ENCODE measurements at regions not wholly inside any gene's neighbourhood (a gene's known extent, or its start where the extent isn't known, plus 50 kb on each side); places are given as distances from the start of the nearest gene placed in this dataset.

DNA sequence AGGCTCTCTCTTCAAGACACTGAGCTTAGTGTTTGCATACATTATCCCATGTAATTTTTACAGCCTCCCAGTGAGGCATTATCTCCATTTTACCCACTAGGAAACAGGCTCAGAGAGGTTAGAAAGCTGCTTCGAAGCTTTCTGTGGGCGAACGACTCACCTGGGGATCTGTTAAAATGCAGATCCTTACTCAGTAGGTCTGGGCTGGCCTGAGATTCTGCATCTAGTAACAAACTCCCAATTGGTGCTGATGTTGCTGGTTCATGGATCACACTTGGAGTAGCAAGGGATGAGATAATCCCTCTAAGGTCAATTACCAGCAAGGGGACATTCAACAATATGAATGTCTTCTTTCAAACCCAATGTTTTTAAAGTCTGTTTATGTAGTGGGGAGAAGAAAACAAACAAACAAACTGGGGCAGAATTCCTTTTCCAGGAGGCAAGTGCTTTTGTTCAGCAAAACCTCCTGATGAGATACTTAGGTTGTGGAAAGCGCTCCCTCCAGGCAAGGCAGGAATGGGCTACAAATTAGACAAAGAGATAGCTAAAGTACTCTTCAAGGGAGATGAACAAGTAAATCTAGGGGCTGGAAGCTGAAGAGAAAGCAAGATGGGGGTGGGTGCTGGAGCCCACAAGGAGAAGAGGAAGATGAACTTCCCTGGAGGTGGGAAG lies 311.9 kb downstream of the SHQ1 start:
- TF ChIP-seq, protein P1, sequence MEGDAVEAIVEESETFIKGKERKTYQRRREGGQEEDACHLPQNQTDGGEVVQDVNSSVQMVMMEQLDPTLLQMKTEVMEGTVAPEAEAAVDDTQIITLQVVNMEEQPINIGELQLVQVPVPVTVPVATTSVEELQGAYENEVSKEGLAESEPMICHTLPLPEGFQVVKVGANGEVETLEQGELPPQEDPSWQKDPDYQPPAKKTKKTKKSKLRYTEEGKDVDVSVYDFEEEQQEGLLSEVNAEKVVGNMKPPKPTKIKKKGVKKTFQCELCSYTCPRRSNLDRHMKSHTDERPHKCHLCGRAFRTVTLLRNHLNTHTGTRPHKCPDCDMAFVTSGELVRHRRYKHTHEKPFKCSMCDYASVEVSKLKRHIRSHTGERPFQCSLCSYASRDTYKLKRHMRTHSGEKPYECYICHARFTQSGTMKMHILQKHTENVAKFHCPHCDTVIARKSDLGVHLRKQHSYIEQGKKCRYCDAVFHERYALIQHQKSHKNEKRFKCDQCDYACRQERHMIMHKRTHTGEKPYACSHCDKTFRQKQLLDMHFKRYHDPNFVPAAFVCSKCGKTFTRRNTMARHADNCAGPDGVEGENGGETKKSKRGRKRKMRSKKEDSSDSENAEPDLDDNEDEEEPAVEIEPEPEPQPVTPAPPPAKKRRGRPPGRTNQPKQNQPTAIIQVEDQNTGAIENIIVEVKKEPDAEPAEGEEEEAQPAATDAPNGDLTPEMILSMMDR (conservative IDR thresholded peaks at IDR 0.05; ENCODE audit: low read depth in 2 of 2) = no peak
- no peak for TF ChIP-seq EZH2 (IDR thresholded peaks at IDR 0.05; ENCODE audit: low read depth, unreplicated experiment)
- TF ChIP-seq CREB1 (CRISPR knock-in tag; IDR thresholded peaks at IDR 0.05; ENCODE audit: low read depth) = no peak
- TF ChIP-seq EZH2phosphoT487 (IDR thresholded peaks at IDR 0.05; ENCODE audit: unreplicated experiment) = no peak
- no peak for TF ChIP-seq REST (IDR thresholded peaks at IDR 0.05; ENCODE audit: unreplicated experiment)
- TF ChIP-seq ZNF114 (CRISPR knock-in tag; IDR thresholded peaks at IDR 0.05) = no peak
- TF ChIP-seq POLR2AphosphoS5 (IDR thresholded peaks at IDR 0.05; ENCODE audit: low read depth) = no peak
- TF ChIP-seq ZNF331 (CRISPR knock-in tag; IDR thresholded peaks at IDR 0.05; ENCODE audit: low read depth) = no peak
- no peak for TF ChIP-seq JUNB (IDR thresholded peaks at IDR 0.05; ENCODE audit: unreplicated experiment)
- TF ChIP-seq NANOG (IDR thresholded peaks at IDR 0.05; ENCODE audit: borderline replicate concordance) = no peak
- TF ChIP-seq, protein P2, sequence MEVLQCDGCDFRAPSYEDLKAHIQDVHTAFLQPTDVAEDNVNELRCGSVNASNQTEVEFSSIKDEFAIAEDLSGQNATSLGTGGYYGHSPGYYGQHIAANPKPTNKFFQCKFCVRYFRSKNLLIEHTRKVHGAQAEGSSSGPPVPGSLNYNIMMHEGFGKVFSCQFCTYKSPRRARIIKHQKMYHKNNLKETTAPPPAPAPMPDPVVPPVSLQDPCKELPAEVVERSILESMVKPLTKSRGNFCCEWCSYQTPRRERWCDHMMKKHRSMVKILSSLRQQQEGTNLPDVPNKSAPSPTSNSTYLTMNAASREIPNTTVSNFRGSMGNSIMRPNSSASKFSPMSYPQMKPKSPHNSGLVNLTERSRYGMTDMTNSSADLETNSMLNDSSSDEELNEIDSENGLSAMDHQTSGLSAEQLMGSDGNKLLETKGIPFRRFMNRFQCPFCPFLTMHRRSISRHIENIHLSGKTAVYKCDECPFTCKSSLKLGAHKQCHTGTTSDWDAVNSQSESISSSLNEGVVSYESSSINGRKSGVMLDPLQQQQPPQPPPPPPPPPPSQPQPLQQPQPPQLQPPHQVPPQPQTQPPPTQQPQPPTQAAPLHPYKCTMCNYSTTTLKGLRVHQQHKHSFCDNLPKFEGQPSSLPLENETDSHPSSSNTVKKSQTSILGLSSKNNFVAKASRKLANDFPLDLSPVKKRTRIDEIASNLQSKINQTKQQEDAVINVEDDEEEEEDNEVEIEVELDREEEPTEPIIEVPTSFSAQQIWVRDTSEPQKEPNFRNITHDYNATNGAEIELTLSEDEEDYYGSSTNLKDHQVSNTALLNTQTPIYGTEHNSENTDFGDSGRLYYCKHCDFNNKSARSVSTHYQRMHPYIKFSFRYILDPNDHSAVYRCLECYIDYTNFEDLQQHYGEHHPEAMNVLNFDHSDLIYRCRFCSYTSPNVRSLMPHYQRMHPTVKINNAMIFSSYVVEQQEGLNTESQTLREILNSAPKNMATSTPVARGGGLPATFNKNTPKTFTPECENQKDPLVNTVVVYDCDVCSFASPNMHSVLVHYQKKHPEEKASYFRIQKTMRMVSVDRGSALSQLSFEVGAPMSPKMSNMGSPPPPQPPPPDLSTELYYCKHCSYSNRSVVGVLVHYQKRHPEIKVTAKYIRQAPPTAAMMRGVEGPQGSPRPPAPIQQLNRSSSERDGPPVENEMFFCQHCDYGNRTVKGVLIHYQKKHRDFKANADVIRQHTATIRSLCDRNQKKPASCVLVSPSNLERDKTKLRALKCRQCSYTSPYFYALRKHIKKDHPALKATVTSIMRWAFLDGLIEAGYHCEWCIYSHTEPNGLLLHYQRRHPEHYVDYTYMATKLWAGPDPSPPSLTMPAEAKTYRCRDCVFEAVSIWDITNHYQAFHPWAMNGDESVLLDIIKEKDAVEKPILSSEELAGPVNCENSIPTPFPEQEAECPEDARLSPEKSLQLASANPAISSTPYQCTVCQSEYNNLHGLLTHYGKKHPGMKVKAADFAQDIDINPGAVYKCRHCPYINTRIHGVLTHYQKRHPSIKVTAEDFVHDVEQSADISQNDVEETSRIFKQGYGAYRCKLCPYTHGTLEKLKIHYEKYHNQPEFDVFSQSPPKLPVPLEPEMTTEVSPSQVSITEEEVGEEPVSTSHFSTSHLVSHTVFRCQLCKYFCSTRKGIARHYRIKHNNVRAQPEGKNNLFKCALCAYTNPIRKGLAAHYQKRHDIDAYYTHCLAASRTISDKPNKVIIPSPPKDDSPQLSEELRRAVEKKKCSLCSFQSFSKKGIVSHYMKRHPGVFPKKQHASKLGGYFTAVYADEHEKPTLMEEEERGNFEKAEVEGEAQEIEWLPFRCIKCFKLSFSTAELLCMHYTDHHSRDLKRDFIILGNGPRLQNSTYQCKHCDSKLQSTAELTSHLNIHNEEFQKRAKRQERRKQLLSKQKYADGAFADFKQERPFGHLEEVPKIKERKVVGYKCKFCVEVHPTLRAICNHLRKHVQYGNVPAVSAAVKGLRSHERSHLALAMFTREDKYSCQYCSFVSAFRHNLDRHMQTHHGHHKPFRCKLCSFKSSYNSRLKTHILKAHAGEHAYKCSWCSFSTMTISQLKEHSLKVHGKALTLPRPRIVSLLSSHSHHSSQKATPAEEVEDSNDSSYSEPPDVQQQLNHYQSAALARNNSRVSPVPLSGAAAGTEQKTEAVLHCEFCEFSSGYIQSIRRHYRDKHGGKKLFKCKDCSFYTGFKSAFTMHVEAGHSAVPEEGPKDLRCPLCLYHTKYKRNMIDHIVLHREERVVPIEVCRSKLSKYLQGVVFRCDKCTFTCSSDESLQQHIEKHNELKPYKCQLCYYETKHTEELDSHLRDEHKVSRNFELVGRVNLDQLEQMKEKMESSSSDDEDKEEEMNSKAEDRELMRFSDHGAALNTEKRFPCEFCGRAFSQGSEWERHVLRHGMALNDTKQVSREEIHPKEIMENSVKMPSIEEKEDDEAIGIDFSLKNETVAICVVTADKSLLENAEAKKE (CRISPR knock-in tag; IDR thresholded peaks at IDR 0.05) = no peak
